VCaP (cell line): ENCODE measurements at regions not wholly inside any gene's neighbourhood (a gene's known extent, or its start where the extent isn't known, plus 50 kb on each side); places are given as distances from the start of the nearest gene placed in this dataset.

Experiments used
- H3K27ac ChIP-seq: fragments of 450-650 bp; 2 replicates; pipeline ENCODE4 v1.5.1; 2017
- CTCF ChIP-seq: fragments of 450-650 bp; conservative IDR thresholded peaks from 2 replicates; pipeline ENCODE4 v1.5.1; 2017; ENCODE audit warnings: mild to moderate bottlenecking, moderate library complexity

- TF ChIP-seq CTCF: no peak
- no peak overlapping the region for H3K27ac ChIP-seq
These were observed 199.1 kb downstream of the HS3ST3B1 start for GRCh38 chr17:14499976-14500375.

- TF ChIP-seq CTCF: no peak
- H3K27ac ChIP-seq: no peak overlapping the region
These were observed 197.9 kb downstream of the HS3ST3B1 start for GRCh38 chr17:14498812-14499211.

GRCh38 chr17:14494161-14494560 is 193.3 kb downstream of the HS3ST3B1 start:
- no peak overlapping the region for H3K27ac ChIP-seq
- TF ChIP-seq CTCF: no peak

- TF ChIP-seq CTCF: no peak
- H3K27ac ChIP-seq: no peak overlapping the region
These were observed 189.1 kb downstream of the HS3ST3B1 start for GRCh38 chr17:14489986-14490385.

- no peak for TF ChIP-seq CTCF
- no peak overlapping the region for H3K27ac ChIP-seq
These were observed 188.2 kb downstream of the HS3ST3B1 start for GRCh38 chr17:14488958-14489550.

GRCh38 chr17:14487068-14487467 is 186.2 kb downstream of the HS3ST3B1 start:
- TF ChIP-seq CTCF: no peak
- H3K27ac ChIP-seq: no peak overlapping the region

GRCh38 chr17:14482715-14483114 is 181.8 kb downstream of the HS3ST3B1 start:
- no peak overlapping the region for H3K27ac ChIP-seq
- no peak for TF ChIP-seq CTCF

- TF ChIP-seq CTCF: no peak
- no peak overlapping the region for H3K27ac ChIP-seq
These were observed 180.8 kb downstream of the HS3ST3B1 start for GRCh38 chr17:14481664-14482063.
